ENCODE measurements at regions not wholly inside any gene's neighbourhood (a gene's known extent, or its start where the extent isn't known, plus 50 kb on each side); places are given as distances from the start of the nearest gene placed in this dataset.

GRCh38 chr3:181442066-181442465, 269.7 kb upstream of the SOX2 start:
- no peak for DNase-seq (ENCODE audit: low spot score)

- no peak for DNase-seq (ENCODE audit: low spot score)
These were observed 278.7 kb upstream of the SOX2 start for GRCh38 chr3:181432992-181433391.

GRCh38 chr3:181431748-181432147, 280.0 kb upstream of the SOX2 start:
- DNase-seq (ENCODE audit: low spot score), result no peak

GRCh38 chr3:181425074-181425473, 286.7 kb upstream of the SOX2 start:
- no peak for DNase-seq (ENCODE audit: low spot score)

- no peak for DNase-seq (ENCODE audit: low spot score)
These were observed 293.5 kb upstream of the SOX2 start for GRCh38 chr3:181418233-181418632.

- DNase-seq (ENCODE audit: low spot score), result peak; percentile 53
These were observed 294.0 kb upstream of the SOX2 start for GRCh38 chr3:181417748-181418147.

- no peak for DNase-seq (ENCODE audit: low spot score)
These were observed 300.9 kb upstream of the SOX2 start for GRCh38 chr3:181410870-181411269.

- no peak for DNase-seq (ENCODE audit: low spot score)
These were observed 307.7 kb upstream of the SOX2 start for GRCh38 chr3:181403876-181404660.

GRCh38 chr3:181402347-181402746, 309.4 kb upstream of the SOX2 start:
- no peak for DNase-seq (ENCODE audit: low spot score)

GRCh38 chr3:181384970-181385369, 326.8 kb upstream of the SOX2 start:
- DNase-seq (ENCODE audit: low spot score), result no peak

- DNase-seq (ENCODE audit: low spot score), result no peak
These were observed 328.0 kb upstream of the SOX2 start for GRCh38 chr3:181383760-181384159.

GRCh38 chr3:181383201-181383600, 328.5 kb upstream of the SOX2 start:
- DNase-seq (ENCODE audit: low spot score), result no peak

GRCh38 chr3:181382656-181383055, 329.1 kb upstream of the SOX2 start:
- no peak for DNase-seq (ENCODE audit: low spot score)

- no peak for DNase-seq (ENCODE audit: low spot score)
These were observed 332.4 kb upstream of the SOX2 start for GRCh38 chr3:181379278-181379677.

- no peak for DNase-seq (ENCODE audit: low spot score)
These were observed 342.1 kb upstream of the SOX2 start for GRCh38 chr3:181369637-181370036.

GRCh38 chr3:181363231-181363630, 348.5 kb upstream of the SOX2 start:
- no peak for DNase-seq (ENCODE audit: low spot score)

GRCh38 chr3:181362378-181362777, 349.3 kb upstream of the SOX2 start:
- no peak for DNase-seq (ENCODE audit: low spot score)

- no peak for DNase-seq (ENCODE audit: low spot score)
These were observed 353.2 kb upstream of the SOX2 start for GRCh38 chr3:181358562-181358961.

GRCh38 chr3:181358060-181358459, 353.7 kb upstream of the SOX2 start:
- no peak for DNase-seq (ENCODE audit: low spot score)

- DNase-seq (ENCODE audit: low spot score), result no peak
These were observed 357.6 kb upstream of the SOX2 start for GRCh38 chr3:181354140-181354539.

GRCh38 chr3:181344331-181344730, 354.8 kb upstream of the DNAJC19 start:
- no peak for DNase-seq (ENCODE audit: low spot score)

- DNase-seq (ENCODE audit: low spot score), result no peak
These were observed 347.1 kb upstream of the DNAJC19 start for GRCh38 chr3:181336597-181336996.

GRCh38 chr3:181333394-181333793, 343.9 kb upstream of the DNAJC19 start:
- no peak for DNase-seq (ENCODE audit: low spot score)

GRCh38 chr3:181330821-181331563, 341.5 kb upstream of the DNAJC19 start:
- DNase-seq (ENCODE audit: low spot score), result no peak
